OCI-LY3 (cell line): ENCODE measurements at regions not wholly inside any gene's neighbourhood (a gene's known extent, or its start where the extent isn't known, plus 50 kb on each side); places are given as distances from the start of the nearest gene placed in this dataset.

Experiments
- H2AFZ ChIP-seq: fragments of 200-600, 300-600 bp; shearing (Covaris generic); 2 replicates; pipeline ENCODE4 v1.6.0; 2014; ENCODE audit warnings: antibody characterized with exemption, low read depth, low read length
- H3K27ac ChIP-seq: fragments of 200-600, 300-600 bp; sonication (generic); 2 replicates; pipeline ENCODE4 v1.5.1; 2014; ENCODE audit warnings: mild to moderate bottlenecking, low read length, moderate library complexity, mixed read lengths
- H3K27me3 ChIP-seq: fragments of 200-600, 300-600 bp; sonication (generic); 2 replicates; pipeline ENCODE4 v1.6.1; 2014; ENCODE audit warnings: low read depth, low read length, mixed read lengths
- H3K36me3 ChIP-seq: fragments of 200-600, 300-600 bp; sonication (generic); replicated peaks from 2 replicates; pipeline ENCODE3; 2014; ENCODE audit warnings: low read depth, low read length, mixed read lengths
- H3K4me1 ChIP-seq: fragments of 300-600, 200-600 bp; sonication (generic); 2 replicates; pipeline ENCODE4 v1.6.1; 2014; ENCODE audit warnings: low read length, mixed read lengths
- H3K4me2 ChIP-seq: fragments of 200-600, 300-600 bp; sonication (generic); 2 replicates; pipeline ENCODE4 v1.6.1; 2014; ENCODE audit warnings: low read length, mixed read lengths
- H3K4me3 ChIP-seq: fragments of 300-600, 200-600 bp; sonication (generic); 2 replicates; pipeline ENCODE4 v1.5.1; 2014; ENCODE audit warnings: antibody characterized with exemption, mild to moderate bottlenecking, low read length, moderate library complexity
- H3K79me2 ChIP-seq: fragments of 300-600, 200-600 bp; shearing (Covaris generic); 2 replicates; pipeline ENCODE4 v1.6.1; 2014; ENCODE audit warnings: mild to moderate bottlenecking, low read length, mixed read lengths
- H3K9ac ChIP-seq: fragments of 300-600, 200-600 bp; shearing (Covaris generic); 2 replicates; pipeline ENCODE4 v1.6.0; 2014; ENCODE audit warnings: mild to moderate bottlenecking, low read length, moderate library complexity
- H3K9me3 ChIP-seq: fragments of 200-600, 300-600 bp; shearing (Covaris generic); 2 replicates; pipeline ENCODE4 v1.6.1; 2014; ENCODE audit warnings: low read length, mixed read lengths; ENCODE audit not compliant: insufficient read depth
- H4K20me1 ChIP-seq: fragments of 200-600, 300-600 bp; sonication (generic); 2 replicates; pipeline ENCODE4 v1.6.1; 2016; ENCODE audit warnings: low read length, mixed read lengths; ENCODE audit not compliant: insufficient read depth
- CTCF ChIP-seq: fragments of 200-600, 300-600 bp; sonication (generic); IDR thresholded peaks from 2 replicates; pipeline ENCODE4 v1.5.1; 2014; ENCODE audit warnings: antibody characterized with exemption, low read length, low read depth
- EZH2phosphoT487 ChIP-seq: fragments of 200-600 bp; shearing (Covaris generic); IDR thresholded peaks from 2 replicates; pipeline ENCODE4 v1.6.1; 2018; ENCODE audit warnings: antibody characterized with exemption, mixed run types, low read depth

DNA sequence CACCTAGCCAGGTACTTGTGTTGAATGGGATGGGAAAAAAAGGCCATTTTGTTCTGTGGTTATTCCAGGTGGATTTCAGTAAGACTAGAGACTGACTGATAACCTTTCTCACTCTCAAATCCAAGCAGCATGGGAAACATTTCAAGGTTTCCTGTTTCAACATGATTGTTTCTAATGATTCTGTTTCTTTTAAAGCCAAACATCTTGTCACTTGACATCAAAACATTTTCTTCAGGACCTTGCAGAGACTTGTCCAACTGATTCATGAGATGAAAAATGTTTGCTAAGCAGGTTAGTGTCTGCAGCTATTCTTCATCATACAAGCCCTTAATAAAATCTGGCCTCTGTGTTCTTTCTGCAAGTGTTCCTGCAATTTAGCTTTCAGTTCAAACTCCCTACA, 456.5 kb upstream of the CWC22 start:
- no peaks in the 10 kb centered on the region for H3K27me3 ChIP-seq
- no peaks in the 10 kb centered on the region for H3K79me2 ChIP-seq
- no peak overlapping the region for H3K27ac ChIP-seq
- H3K4me2 ChIP-seq: no peak overlapping the region
- H3K9ac ChIP-seq: no peak overlapping the region
- H2AFZ ChIP-seq: no peak overlapping the region
- TF ChIP-seq CTCF (no peak), EZH2phosphoT487 (no peak)
- H3K36me3 ChIP-seq: no peaks in the 10 kb centered on the region
- no peaks in the 10 kb centered on the region for H3K4me1 ChIP-seq
- no peak overlapping the region for H3K4me3 ChIP-seq
- H3K9me3 ChIP-seq: no peaks in the 10 kb centered on the region
- H4K20me1 ChIP-seq: no peaks in the 10 kb centered on the region

- no peaks in the 10 kb centered on the region for H3K36me3 ChIP-seq
- TF ChIP-seq CTCF: no peak
- no peaks in the 10 kb centered on the region for H3K27me3 ChIP-seq
- H3K4me1 ChIP-seq: no peaks in the 10 kb centered on the region
- H3K9me3 ChIP-seq: no peaks in the 10 kb centered on the region
- no peak overlapping the region for H3K4me3 ChIP-seq
- H4K20me1 ChIP-seq: no peaks in the 10 kb centered on the region
- no peak overlapping the region for H3K27ac ChIP-seq
- no peak overlapping the region for H2AFZ ChIP-seq
- no peaks in the 10 kb centered on the region for H3K79me2 ChIP-seq
- H3K4me2 ChIP-seq: no peak overlapping the region
- no peak overlapping the region for H3K9ac ChIP-seq
Measured at GRCh38 chr2:180461761-180462160, 454.7 kb upstream of the CWC22 start.

DNA sequence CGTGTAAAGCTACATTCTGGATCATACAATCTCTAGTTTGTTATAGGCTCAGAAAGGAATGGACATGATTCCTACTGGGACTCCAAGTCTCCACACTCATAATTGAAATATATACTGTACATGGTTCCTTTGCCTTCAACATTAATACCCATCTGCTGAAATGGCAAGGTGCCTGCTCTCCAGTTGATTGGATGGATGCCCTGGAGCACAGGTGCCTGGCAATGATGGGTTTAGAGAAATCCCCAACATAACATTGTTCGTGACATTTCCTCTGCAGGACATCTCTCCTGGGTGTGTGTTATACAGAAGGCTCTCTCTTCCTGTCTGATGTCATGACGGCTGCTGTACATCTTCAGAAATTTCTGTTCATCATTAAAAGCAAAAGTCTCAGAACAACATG, 449.7 kb upstream of the CWC22 start:
- no peaks in the 10 kb centered on the region for H3K36me3 ChIP-seq
- H3K79me2 ChIP-seq: no peaks in the 10 kb centered on the region

GRCh38 chr2:180450841-180451240, 443.7 kb upstream of the CWC22 start:
- Histone ChIP-seq H3K4me2 (no peak overlapping the region), H3K36me3 (peaks cover 6% of the 10 kb centered on the region), H3K27ac (no peak overlapping the region), H4K20me1 (no peaks in the 10 kb centered on the region), H3K79me2 (no peaks in the 10 kb centered on the region), H3K4me3 (no peak overlapping the region), H3K9me3 (no peaks in the 10 kb centered on the region), H3K4me1 (peaks cover 20% of the 10 kb centered on the region), H3K27me3 (no peaks in the 10 kb centered on the region), H2AFZ (no peak overlapping the region), H3K9ac (no peak overlapping the region)
- TF ChIP-seq CTCF (no peak), EZH2phosphoT487 (no peak)

More for the DNA sequence above, 449.7 kb upstream of the CWC22 start:
- Histone ChIP-seq H4K20me1 (no peaks in the 10 kb centered on the region), H3K27me3 (no peaks in the 10 kb centered on the region), H3K9ac (no peak overlapping the region), H3K9me3 (no peaks in the 10 kb centered on the region), H3K4me1 (no peaks in the 10 kb centered on the region), H3K27ac (no peak overlapping the region), H3K4me3 (no peak overlapping the region), H3K4me2 (no peak overlapping the region), H2AFZ (no peak overlapping the region)
- TF ChIP-seq EZH2phosphoT487 (no peak), CTCF (no peak)
